ENCODE measurements at regions not wholly inside any gene's neighbourhood (a gene's known extent, or its start where the extent isn't known, plus 50 kb on each side); places are given as distances from the start of the nearest gene placed in this dataset.

DNA sequence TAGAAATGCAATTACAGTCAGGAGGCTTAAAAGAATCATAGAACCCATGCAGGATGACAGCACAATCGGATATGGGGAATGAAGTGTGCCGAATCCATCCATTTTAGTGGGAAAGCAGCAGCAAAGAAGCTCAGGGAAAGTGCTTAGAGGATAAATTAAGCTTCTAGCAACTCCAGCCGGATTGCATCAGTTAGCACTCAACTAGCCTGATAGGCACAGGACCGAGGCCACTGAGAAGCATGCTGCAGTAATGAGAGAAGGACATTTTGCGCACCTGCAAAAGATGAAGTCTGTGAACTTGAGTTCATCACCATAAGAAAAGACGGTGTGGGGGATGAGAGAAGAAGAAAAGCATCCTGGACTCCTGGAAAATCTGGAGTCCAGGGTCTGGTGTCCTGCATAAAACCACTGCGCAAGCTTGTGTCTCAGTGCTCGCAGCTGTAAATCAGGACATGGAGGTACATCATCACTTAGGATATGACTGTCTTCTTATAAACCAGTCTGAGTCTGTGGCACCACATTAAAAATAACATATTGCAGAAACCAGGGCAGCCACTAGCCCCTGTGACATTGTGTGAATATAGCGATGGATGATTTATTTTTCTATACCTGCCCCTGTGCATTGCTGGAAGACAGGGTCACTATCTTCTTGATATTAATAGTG lies 665.5 kb upstream of the SOX11 start (continued):
- TF ChIP-seq, protein P1, sequence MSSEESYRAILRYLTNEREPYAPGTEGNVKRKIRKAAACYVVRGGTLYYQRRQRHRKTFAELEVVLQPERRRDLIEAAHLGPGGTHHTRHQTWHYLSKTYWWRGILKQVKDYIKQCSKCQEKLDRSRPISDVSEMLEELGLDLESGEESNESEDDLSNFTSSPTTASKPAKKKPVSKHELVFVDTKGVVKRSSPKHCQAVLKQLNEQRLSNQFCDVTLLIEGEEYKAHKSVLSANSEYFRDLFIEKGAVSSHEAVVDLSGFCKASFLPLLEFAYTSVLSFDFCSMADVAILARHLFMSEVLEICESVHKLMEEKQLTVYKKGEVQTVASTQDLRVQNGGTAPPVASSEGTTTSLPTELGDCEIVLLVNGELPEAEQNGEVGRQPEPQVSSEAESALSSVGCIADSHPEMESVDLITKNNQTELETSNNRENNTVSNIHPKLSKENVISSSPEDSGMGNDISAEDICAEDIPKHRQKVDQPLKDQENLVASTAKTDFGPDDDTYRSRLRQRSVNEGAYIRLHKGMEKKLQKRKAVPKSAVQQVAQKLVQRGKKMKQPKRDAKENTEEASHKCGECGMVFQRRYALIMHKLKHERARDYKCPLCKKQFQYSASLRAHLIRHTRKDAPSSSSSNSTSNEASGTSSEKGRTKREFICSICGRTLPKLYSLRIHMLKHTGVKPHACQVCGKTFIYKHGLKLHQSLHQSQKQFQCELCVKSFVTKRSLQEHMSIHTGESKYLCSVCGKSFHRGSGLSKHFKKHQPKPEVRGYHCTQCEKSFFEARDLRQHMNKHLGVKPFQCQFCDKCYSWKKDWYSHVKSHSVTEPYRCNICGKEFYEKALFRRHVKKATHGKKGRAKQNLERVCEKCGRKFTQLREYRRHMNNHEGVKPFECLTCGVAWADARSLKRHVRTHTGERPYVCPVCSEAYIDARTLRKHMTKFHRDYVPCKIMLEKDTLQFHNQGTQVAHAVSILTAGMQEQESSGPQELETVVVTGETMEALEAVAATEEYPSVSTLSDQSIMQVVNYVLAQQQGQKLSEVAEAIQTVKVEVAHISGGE (CRISPR knock-in tag; IDR thresholded peaks at IDR 0.05) = no peak
- TF ChIP-seq RB1 (IDR thresholded peaks at IDR 0.05; ENCODE audit: borderline replicate concordance) = no peak
- no peak for TF ChIP-seq MTA2 (IDR thresholded peaks at IDR 0.05; ENCODE audit: low read depth)
- TF ChIP-seq CBX5 (IDR thresholded peaks at IDR 0.05; ENCODE audit: low read depth) = no peak
- TF ChIP-seq, protein P2, sequence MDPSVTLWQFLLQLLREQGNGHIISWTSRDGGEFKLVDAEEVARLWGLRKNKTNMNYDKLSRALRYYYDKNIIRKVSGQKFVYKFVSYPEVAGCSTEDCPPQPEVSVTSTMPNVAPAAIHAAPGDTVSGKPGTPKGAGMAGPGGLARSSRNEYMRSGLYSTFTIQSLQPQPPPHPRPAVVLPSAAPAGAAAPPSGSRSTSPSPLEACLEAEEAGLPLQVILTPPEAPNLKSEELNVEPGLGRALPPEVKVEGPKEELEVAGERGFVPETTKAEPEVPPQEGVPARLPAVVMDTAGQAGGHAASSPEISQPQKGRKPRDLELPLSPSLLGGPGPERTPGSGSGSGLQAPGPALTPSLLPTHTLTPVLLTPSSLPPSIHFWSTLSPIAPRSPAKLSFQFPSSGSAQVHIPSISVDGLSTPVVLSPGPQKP (IDR thresholded peaks at IDR 0.05; ENCODE audit: low read depth, low read length) = no peak

DNA sequence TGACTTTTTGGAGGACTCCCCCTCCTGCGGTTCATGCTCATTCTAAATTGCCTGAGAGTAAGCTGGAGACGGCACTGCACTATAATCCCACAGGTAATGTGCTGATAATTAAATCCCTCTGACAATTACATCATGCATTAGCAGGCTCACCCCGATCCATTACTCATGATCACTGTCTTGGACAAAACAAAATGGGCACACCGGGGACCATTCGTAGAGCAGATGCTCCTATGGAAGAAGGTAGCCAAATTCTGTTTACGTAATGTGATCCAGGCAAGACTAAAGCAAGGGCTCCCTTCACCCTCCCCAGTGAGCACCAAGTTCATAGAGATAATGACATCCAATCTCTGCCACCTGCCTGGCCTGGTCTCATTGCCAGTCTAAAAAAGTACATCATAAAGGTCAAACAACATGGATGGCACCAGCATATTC lies 657.1 kb upstream of the SOX11 start:
- ATAC-seq (no peak), FAIRE-seq (no peak), DNase-seq (ENCODE audit: low read depth, low spot score) (no peak)
- H3K4me1 ChIP-seq (ENCODE audit: control insufficient read depth, insufficient read depth, low read length) = no peaks in the 10 kb centered on the region
- ChIA-PET CTCF (no interaction called here), RAD21 (ENCODE audit: unreplicated experiment) (no interaction called here), POLR2A (no interaction called here), SMC1A (ENCODE audit: uncharacterized antibody, unreplicated experiment) (no interaction called here)
- no peaks in the 10 kb centered on the region for H3K27me3 ChIP-seq (replicated peaks in 1 of 2; ENCODE audit: control insufficient read depth in 2 of 2, insufficient read depth in 2 of 2, low read length in 1 of 2)
- no TSS peak for BruUV-seq (replicated peaks)
- H3K4me3 ChIP-seq = no peak overlapping the region
- H3K9ac ChIP-seq (ENCODE audit: control insufficient read depth, insufficient read depth, low read length) = no peak overlapping the region
- no peak overlapping the region for H2AFZ ChIP-seq (ENCODE audit: control insufficient read depth, low read depth, low read length)
- H3K36me3 ChIP-seq (ENCODE audit: control insufficient read depth in 2 of 2, insufficient read depth in 2 of 2, low read length in 1 of 2) = no peaks in the 10 kb centered on the region
- no peak overlapping the region for H3K27ac ChIP-seq (ENCODE audit: control insufficient read depth, insufficient read depth)
- H3K4me2 ChIP-seq (ENCODE audit: control insufficient read depth, insufficient read depth) = no peak overlapping the region
- in situ Hi-C loops (cut with MboI) = no loop called here
- H3K9me3 ChIP-seq (replicated peaks; ENCODE audit: control insufficient read depth, insufficient read depth, low read length) = no peaks in the 10 kb centered on the region
- no peaks in the 10 kb centered on the region for H3K79me2 ChIP-seq (ENCODE audit: control insufficient read depth, insufficient read depth, low read length)
- intact Hi-C loops (cut with micrococcal nuclease; ENCODE audit: unreplicated experiment) = no loop called here
- H4K20me1 ChIP-seq (ENCODE audit: control insufficient read depth, insufficient read depth) = no peaks in the 10 kb centered on the region
- WGBS (ENCODE audit: insufficient coverage, insufficient replicate concordance, low lambda C conversion rate, missing lambda C conversion rate) = 39% methylated on average over 6 of the region's 6 CpGs
- TF ChIP-seq NRF1 (conservative IDR thresholded peaks at IDR 0.05; ENCODE audit: low read depth, low read length) (no peak), TCF3 (IDR thresholded peaks at IDR 0.05; ENCODE audit: borderline replicate concordance, insufficient read depth, low read depth, low read length) (no peak), CEBPB (IDR thresholded peaks at IDR 0.05; ENCODE audit: borderline replicate concordance in 1 of 2, low read depth in 2 of 2, low read length in 2 of 2) (no peak), NFYB (IDR thresholded peaks at IDR 0.05; ENCODE audit: insufficient read depth, low read depth, low read length) (no peak), NFIC (IDR thresholded peaks at IDR 0.05; ENCODE audit: low read depth, low read length) (no peak), CREB1 (IDR thresholded peaks at IDR 0.05; ENCODE audit: low read depth) (no peak)
- TF ChIP-seq, protein P3, sequence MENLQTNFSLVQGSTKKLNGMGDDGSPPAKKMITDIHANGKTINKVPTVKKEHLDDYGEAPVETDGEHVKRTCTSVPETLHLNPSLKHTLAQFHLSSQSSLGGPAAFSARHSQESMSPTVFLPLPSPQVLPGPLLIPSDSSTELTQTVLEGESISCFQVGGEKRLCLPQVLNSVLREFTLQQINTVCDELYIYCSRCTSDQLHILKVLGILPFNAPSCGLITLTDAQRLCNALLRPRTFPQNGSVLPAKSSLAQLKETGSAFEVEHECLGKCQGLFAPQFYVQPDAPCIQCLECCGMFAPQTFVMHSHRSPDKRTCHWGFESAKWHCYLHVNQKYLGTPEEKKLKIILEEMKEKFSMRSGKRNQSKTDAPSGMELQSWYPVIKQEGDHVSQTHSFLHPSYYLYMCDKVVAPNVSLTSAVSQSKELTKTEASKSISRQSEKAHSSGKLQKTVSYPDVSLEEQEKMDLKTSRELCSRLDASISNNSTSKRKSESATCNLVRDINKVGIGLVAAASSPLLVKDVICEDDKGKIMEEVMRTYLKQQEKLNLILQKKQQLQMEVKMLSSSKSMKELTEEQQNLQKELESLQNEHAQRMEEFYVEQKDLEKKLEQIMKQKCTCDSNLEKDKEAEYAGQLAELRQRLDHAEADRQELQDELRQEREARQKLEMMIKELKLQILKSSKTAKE (IDR thresholded peaks at IDR 0.05; ENCODE audit: low read depth, poor library complexity, severe bottlenecking) = no peak

Data from GM12878 (cell line).